GM19397 (cell line): ENCODE measurements at regions not wholly inside any gene's neighbourhood (a gene's known extent, or its start where the extent isn't known, plus 50 kb on each side); places are given as distances from the start of the nearest gene placed in this dataset.
"Not testable (repeated sequence)": the region's sequence is repeated elsewhere in the genome, so short reads cannot be mapped to it uniquely, and the experiment has no call there.

ENCODE experiments used
- ATAC-seq: cut with Tn5 transposase; IDR thresholded peaks from one replicate; pipeline ENCODE4 v1.9.1; 2021; ENCODE audit warnings: mild to moderate bottlenecking, moderate library complexity; ENCODE audit not compliant: unreplicated experiment

- ATAC-seq, result no peak
Observed at GRCh38 chr14:105910426-105910825, 384.0 kb downstream of the TMEM121 start.

- no peak for ATAC-seq
Observed at GRCh38 chr14:105911006-105911847, 384.8 kb downstream of the TMEM121 start.

DNA sequence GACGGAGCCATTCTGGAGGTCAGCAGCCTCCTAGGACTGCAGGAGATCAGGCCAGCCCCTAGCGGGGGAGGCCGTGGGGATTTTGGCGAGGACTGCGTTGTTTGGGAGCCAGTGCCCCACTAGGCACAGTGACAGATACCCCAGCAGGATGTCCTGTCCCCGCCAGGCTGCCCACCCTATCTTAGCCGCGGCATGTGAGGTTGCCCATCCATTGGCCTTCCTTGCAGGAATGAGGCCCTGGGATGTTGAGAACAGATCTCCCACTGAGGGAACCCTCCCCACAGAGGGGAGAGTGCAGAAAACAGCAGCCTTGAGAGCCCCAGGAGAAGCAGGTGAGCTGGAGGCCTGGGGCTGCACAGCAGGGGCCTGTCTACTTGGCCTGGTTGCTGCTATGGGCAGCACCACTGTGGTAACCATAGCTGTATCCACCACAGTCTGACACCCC, 385.5 kb downstream of the TMEM121 start:
- ATAC-seq, result not testable (repeated sequence)

GRCh38 chr14:105912641-105913180, 386.3 kb downstream of the TMEM121 start:
- no peak for ATAC-seq

DNA sequence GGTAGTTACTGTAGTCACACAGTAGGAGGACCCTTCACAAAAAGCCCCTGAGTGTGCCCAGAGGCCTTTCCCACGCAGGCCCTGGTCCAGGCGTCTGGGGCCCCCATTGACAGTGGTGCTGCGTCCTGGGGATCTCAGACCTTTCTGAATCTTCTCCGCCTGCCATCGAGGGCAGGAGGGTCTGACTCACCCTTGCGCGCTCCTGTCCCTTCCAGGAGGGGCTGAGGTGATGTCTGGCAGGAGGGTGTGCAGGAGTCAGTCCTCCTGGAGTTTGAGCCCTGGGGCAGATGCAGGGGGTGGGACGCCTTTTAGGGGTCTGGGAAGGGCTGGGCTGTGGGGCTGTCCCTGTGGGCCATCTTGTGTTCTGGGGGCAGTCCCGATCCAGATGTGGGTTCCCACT, 386.8 kb downstream of the TMEM121 start:
- no peak for ATAC-seq

DNA sequence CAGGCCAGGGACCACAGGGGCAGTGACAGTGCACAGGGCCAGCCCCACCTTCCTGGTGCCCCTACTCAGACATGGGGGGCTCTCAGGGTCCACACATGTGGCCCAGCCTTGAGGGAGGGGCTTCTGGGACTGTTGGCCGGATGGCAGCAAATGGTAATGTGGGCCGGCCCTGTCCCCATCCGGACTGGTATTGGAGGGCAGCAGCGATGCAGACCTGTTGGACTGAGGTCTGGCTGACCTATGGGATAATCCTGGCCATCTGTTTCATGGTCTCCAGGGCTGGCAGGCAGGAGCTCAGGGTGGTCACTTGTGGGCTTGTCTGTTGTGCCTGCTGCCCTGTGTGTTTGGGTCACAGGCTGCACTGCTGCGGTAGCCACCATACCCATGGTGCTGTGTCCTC, 387.5 kb downstream of the TMEM121 start:
- no peak for ATAC-seq

DNA sequence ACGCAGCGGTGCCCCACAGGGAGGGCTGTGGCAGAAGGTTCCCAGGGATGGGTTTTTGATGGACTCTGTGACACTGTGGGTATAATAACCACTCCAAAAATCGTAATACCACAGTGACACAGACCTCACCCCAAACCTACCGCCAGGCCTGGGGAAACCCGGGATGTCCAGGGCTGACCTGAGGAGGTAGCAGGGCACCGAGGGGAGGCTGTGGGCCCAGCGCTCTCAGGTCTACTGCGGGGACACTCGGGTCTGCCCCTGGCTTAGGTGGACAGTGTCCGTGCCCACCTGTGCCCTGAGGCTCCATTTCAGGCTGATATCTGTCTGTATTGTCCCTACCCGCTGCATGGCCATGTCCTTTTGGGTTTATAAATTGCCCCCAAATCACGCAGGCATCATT, 387.9 kb downstream of the TMEM121 start:
- ATAC-seq, result not testable (repeated sequence)

- no peak for ATAC-seq
Observed at GRCh38 chr14:105914738-105915385, 388.5 kb downstream of the TMEM121 start.

GRCh38 chr14:105915546-105915945, 389.2 kb downstream of the TMEM121 start:
- not testable (repeated sequence) for ATAC-seq

GRCh38 chr14:105917136-105917932, 391.0 kb downstream of the TMEM121 start:
- ATAC-seq, result not testable (repeated sequence)

- no peak for ATAC-seq
Observed at GRCh38 chr14:105917933-105918436, 391.6 kb downstream of the TMEM121 start.

GRCh38 chr14:105918496-105919262, 392.3 kb downstream of the TMEM121 start:
- ATAC-seq, result no peak

DNA sequence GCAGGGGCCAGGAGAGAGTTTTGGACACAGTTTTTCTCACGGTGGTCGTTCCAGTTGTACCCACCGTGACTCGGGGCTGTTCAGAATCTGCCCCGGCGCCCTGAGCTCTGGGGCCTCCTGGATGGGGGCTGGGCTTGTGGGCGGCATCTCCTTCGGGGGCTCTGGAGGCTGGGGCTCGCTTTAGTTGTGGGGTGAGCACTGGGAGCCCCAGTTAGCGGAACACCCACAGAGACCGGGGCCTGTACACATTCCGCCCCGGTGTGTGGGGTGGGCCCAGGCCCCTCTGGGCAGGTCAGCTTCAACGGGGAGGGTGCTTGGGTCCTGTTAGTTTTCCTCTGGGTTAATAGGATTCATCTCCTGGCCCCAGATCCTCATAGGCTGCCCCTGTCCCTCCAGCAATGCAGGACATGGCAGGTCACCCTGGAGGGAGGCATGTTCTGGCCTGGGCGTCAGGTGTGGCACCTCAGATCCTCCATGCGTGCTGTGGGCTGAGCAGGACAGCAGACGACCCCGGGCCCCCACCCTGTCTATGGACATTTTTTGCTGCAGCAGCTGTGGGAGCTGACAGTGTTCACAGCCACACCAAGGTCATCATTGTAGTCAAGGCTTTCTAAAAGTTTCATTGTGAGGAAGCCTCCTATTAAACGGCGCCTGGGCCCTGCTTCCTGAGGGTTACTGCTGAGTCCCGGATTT, 393.2 kb downstream of the TMEM121 start:
- no peak for ATAC-seq

GRCh38 chr14:105920151-105920700, 393.8 kb downstream of the TMEM121 start:
- ATAC-seq, result not testable (repeated sequence)

GRCh38 chr14:105920803-105921755, 394.7 kb downstream of the TMEM121 start:
- ATAC-seq, result not testable (repeated sequence)

DNA sequence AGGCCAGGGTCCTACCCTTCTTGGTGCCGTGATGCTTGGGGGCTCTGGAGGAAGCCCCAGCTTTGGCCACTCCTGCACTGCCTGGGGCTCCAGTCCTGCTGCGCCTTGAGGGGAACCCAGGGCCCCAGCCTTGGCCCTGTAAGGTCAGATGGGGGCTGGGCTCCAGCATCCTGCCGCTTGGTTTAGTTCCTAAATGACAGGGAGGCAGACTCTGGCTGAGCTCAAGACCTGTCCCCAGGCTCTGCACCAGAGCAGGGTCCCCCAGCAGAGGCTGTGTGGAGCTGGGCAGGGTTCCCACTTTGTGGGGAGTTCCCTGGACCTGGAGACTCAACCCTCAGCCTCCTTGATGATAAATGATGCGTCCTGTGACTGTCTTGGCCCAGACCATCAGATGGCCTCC, 395.4 kb downstream of the TMEM121 start:
- ATAC-seq, result not testable (repeated sequence)

DNA sequence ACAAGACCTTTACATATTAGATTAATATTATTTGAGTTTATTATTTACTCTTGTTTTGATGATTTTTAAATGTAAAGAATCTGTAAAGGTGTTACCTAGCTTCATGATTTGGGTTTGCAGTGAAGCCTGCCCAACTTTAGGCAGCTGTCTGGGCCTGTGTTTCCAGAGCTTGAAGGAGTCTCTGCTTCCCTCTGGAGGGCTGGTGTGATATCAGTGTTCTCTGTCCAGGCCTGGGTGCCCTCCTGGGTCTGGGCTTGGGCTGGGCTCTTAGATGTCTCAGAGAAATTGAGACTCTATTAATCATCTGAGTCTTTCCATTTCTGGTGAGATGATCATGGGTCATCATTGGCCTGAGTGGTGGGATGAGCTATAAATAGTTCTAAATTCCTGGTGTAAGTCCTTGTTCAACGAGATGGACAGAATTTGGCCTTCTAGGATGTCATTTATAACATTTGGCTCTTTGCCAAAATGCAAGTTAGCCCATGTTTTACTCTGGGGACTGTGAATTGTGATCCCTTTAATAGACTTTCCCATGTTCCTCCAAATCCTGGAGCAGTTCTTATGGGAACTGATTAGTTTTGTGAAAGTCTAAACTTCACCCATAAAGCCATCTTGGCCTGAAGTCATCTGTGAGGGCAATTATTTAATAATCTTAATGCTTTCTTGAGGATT, 397.3 kb downstream of the TMEM121 start:
- ATAC-seq, result not testable (repeated sequence)
